Ovary (tissue), 3 donors: ENCODE measurements at regions not wholly inside any gene's neighbourhood (a gene's known extent, or its start where the extent isn't known, plus 50 kb on each side); places are given as distances from the start of the nearest gene placed in this dataset.

Source experiments
- CTCF ChIP-seq, 3 donors: fragments of 450-650 bp in 2 of 3; fragments of 200-600 bp in 1 of 3; IDR thresholded peaks; one replicate each; pipeline versions ENCODE4 v1.5.1 to v1.8.0; 2016 to 2022; ENCODE audit warnings: antibody characterized with exemption in 3 of 3, mild to moderate bottlenecking in 1 of 3
- EP300 ChIP-seq: sonication (generic); formaldehyde crosslinking; IDR thresholded peaks from one replicate; pipeline ENCODE4 v1.6.1; 2017; ENCODE audit warnings: antibody characterized with exemption
- POLR2A ChIP-seq: fragments of 450-650 bp; IDR thresholded peaks from one replicate; pipeline ENCODE4 v1.6.1; 2017; ENCODE audit warnings: antibody characterized with exemption, mild to moderate bottlenecking, moderate library complexity
- donor health status: DM: no; HTN: no; CAD: no.

GRCh38 chr16:9476744-9477143 is 385.3 kb downstream of the HAPSTR1 start:
- TF ChIP-seq CTCF (IDR thresholded peaks at IDR 0.05): no peak
- TF ChIP-seq EP300: no peak
- TF ChIP-seq POLR2A: no peak
